Erythroblast (primary cell): ENCODE measurements at regions not wholly inside any gene's neighbourhood (a gene's known extent, or its start where the extent isn't known, plus 50 kb on each side); places are given as distances from the start of the nearest gene placed in this dataset.

Experiments used
- GATA1 ChIP-seq: IDR thresholded peaks from 2 replicates; pipeline ENCODE4 v1.6.1; 2011; ENCODE audit warnings: low read depth, mild to moderate bottlenecking, control low read depth, low read length, moderate library complexity
- POLR2A ChIP-seq: IDR thresholded peaks from 2 replicates; pipeline ENCODE4 v1.6.1; 2011; ENCODE audit warnings: mild to moderate bottlenecking, low read length

DNA sequence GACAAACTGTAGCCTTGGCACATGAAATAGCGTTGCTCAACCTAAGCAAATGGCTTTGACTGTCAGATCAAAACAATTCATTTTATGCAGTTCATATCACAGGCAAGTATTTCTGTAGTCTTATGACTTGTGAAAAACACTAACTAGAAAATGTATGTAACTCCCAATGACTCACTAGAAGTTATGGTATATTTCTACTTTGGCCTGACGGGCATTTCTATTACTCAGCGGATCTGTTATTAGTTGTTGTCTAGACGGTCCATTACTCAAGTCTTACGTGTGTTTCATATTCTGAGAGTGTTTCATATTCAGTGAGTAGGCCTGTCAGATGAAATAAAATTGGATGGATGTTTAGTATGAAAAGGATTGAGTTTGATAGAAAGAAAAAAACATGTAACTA is 880.9 kb downstream of the PRIM2 start:
- TF ChIP-seq POLR2A (no peak), GATA1 (no peak)
